ENCODE measurements at regions not wholly inside any gene's neighbourhood (a gene's known extent, or its start where the extent isn't known, plus 50 kb on each side); places are given as distances from the start of the nearest gene placed in this dataset.

DNA sequence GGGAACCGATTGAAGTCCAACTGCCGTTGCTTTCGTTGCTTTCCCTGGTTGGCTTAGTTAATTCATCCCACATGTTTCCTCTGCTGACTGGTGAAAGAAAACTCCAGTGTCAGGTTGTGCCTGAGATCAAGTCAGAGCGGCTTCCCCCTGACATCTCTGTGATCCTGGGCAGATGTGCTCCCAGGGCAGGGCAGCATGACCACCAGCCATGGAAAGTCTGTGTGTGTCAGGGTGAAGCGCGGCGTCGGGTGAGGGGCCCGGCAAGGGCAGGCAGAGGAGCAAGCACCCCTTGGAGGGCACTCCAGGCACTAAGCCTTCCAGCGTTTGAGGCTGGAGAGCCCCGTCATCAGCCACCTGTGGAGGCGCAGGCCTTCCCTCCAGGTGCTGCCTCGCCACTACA, 54.5 kb upstream of the IGF1 start:
- intact Hi-C loops (cut with micrococcal nuclease; ENCODE audit: unreplicated experiment) = no loop called here
- ATAC-seq = peak; percentile 17; the same call in 1 of the 2 replicates
- CTCF ChIA-PET = no interaction called here

DNA sequence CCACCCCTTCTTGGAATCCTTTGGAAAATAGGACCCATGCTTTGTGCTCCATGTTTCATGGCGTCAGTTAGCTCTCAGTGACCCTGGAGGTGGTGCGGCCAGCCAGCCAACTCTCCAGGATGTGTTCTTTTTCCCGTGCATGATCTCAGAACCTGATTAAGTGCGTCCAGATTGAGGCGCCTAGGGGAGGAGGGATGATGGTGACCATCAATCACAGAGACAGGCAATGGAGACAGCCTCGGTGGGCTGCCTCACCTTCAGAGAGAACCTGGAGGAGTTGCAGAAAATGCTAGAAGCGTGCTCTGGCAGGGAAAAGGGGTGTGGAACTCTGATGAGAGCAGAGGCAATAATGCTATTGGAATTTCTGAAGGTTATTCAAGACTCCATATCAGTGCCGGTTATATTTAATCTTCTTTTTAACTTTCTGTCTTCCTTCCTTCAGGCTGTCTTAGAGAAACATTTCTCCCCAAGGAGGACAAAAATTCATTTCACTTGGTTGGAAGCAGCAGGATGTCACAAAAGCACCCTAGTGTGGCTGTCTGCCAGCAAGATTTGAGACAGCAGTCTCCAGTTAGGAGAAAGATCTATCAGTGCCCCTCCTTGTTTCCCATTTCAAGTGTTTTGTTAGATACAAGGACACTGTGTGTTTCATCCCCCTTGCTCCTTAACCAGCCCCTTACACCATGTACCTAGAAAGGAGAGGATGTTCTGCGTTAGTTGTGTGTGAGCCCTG, 53.3 kb upstream of the IGF1 start:
- no peaks in the 10 kb centered on the region for H3K36me3 ChIP-seq (ENCODE audit: control insufficient read depth, insufficient read depth, low read length)
- H3K4me1 ChIP-seq (ENCODE audit: control insufficient read depth, insufficient read depth, low read length) = no peaks in the 10 kb centered on the region
- no peak for ATAC-seq
- H3K9me3 ChIP-seq (ENCODE audit: control insufficient read depth, insufficient read depth, low read depth, low read length) = no peaks in the 10 kb centered on the region
- CTCF ChIA-PET = no interaction called here
- TF ChIP-seq, protein P1, sequence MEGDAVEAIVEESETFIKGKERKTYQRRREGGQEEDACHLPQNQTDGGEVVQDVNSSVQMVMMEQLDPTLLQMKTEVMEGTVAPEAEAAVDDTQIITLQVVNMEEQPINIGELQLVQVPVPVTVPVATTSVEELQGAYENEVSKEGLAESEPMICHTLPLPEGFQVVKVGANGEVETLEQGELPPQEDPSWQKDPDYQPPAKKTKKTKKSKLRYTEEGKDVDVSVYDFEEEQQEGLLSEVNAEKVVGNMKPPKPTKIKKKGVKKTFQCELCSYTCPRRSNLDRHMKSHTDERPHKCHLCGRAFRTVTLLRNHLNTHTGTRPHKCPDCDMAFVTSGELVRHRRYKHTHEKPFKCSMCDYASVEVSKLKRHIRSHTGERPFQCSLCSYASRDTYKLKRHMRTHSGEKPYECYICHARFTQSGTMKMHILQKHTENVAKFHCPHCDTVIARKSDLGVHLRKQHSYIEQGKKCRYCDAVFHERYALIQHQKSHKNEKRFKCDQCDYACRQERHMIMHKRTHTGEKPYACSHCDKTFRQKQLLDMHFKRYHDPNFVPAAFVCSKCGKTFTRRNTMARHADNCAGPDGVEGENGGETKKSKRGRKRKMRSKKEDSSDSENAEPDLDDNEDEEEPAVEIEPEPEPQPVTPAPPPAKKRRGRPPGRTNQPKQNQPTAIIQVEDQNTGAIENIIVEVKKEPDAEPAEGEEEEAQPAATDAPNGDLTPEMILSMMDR (IDR thresholded peaks at IDR 0.05) = no peak
- TF ChIP-seq TCF7L2 (IDR thresholded peaks at IDR 0.05; ENCODE audit: low read depth, low read length) = no peak
- TF ChIP-seq, protein P2, sequence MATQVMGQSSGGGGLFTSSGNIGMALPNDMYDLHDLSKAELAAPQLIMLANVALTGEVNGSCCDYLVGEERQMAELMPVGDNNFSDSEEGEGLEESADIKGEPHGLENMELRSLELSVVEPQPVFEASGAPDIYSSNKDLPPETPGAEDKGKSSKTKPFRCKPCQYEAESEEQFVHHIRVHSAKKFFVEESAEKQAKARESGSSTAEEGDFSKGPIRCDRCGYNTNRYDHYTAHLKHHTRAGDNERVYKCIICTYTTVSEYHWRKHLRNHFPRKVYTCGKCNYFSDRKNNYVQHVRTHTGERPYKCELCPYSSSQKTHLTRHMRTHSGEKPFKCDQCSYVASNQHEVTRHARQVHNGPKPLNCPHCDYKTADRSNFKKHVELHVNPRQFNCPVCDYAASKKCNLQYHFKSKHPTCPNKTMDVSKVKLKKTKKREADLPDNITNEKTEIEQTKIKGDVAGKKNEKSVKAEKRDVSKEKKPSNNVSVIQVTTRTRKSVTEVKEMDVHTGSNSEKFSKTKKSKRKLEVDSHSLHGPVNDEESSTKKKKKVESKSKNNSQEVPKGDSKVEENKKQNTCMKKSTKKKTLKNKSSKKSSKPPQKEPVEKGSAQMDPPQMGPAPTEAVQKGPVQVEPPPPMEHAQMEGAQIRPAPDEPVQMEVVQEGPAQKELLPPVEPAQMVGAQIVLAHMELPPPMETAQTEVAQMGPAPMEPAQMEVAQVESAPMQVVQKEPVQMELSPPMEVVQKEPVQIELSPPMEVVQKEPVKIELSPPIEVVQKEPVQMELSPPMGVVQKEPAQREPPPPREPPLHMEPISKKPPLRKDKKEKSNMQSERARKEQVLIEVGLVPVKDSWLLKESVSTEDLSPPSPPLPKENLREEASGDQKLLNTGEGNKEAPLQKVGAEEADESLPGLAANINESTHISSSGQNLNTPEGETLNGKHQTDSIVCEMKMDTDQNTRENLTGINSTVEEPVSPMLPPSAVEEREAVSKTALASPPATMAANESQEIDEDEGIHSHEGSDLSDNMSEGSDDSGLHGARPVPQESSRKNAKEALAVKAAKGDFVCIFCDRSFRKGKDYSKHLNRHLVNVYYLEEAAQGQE (IDR thresholded peaks at IDR 0.05; ENCODE audit: insufficient read depth in 1 of 2, low read depth in 2 of 2, low read length in 1 of 2) = no peak
- TF ChIP-seq POLR2AphosphoS5 (IDR thresholded peaks at IDR 0.05; ENCODE audit: low read depth, low read length) = no peak
- no peak for TF ChIP-seq SIN3A (IDR thresholded peaks at IDR 0.05; ENCODE audit: borderline replicate concordance, insufficient read depth, low read depth, low read length)
- H3K4me3 ChIP-seq (ENCODE audit: low read depth in 2 of 2, low read length in 2 of 2) = no peak overlapping the region
- POLR2A ChIA-PET = no interaction called here
- intact Hi-C loops (cut with micrococcal nuclease; ENCODE audit: unreplicated experiment) (no loop called here), in situ Hi-C loops (cut with HindIII; ENCODE audit: low pct_unique_long_range_greater_than_20kb, low sequenced_read_pairs) (no loop called here)
- H3K27me3 ChIP-seq (ENCODE audit: control insufficient read depth, insufficient read depth, low read length) = no peaks in the 10 kb centered on the region
- no TSS peak for BruUV-seq (replicated peaks)
- DNase-seq (ENCODE audit: low read depth, low spot score) = no peak
- H3K27ac ChIP-seq (ENCODE audit: low read length) = no peak overlapping the region

More for the DNA sequence above, 54.5 kb upstream of the IGF1 start:
- no peaks in the 10 kb centered on the region for H3K27me3 ChIP-seq (ENCODE audit: control insufficient read depth, insufficient read depth, low read length)
- POLR2A ChIA-PET = no interaction called here
- H3K4me1 ChIP-seq (ENCODE audit: control insufficient read depth, insufficient read depth, low read length) = no peaks in the 10 kb centered on the region
- TF ChIP-seq POLR2AphosphoS5 (IDR thresholded peaks at IDR 0.05; ENCODE audit: low read depth, low read length) = no peak
- TF ChIP-seq TCF7L2 (IDR thresholded peaks at IDR 0.05; ENCODE audit: low read depth, low read length) = no peak
- TF ChIP-seq, protein P1 (IDR thresholded peaks at IDR 0.05) = no peak
- TF ChIP-seq SIN3A (IDR thresholded peaks at IDR 0.05; ENCODE audit: borderline replicate concordance, insufficient read depth, low read depth, low read length) = no peak
- TF ChIP-seq, protein P2 (IDR thresholded peaks at IDR 0.05; ENCODE audit: insufficient read depth in 1 of 2, low read depth in 2 of 2, low read length in 1 of 2) = no peak
- no peak for DNase-seq (ENCODE audit: low read depth, low spot score)
- in situ Hi-C loops (cut with HindIII; ENCODE audit: low pct_unique_long_range_greater_than_20kb, low sequenced_read_pairs) = no loop called here
- H3K4me3 ChIP-seq (ENCODE audit: low read depth in 2 of 2, low read length in 2 of 2) = no peak overlapping the region
- no TSS peak for BruUV-seq (replicated peaks)
- H3K27ac ChIP-seq (ENCODE audit: low read length) = no peak overlapping the region
- no peaks in the 10 kb centered on the region for H3K9me3 ChIP-seq (ENCODE audit: control insufficient read depth, insufficient read depth, low read depth, low read length)
- no peaks in the 10 kb centered on the region for H3K36me3 ChIP-seq (ENCODE audit: control insufficient read depth, insufficient read depth, low read length)
